SH-SY5Y (cell line): ENCODE measurements at regions not wholly inside any gene's neighbourhood (a gene's known extent, or its start where the extent isn't known, plus 50 kb on each side); places are given as distances from the start of the nearest gene placed in this dataset.

Experiments
- GATA2 ChIP-seq: IDR thresholded peaks from 2 replicates; pipeline ENCODE4 v1.6.1; 2011; ENCODE audit warnings: mild to moderate bottlenecking, low read depth, low read length
- GATA3 ChIP-seq: IDR thresholded peaks from 2 replicates; pipeline ENCODE4 v1.6.1; 2011; ENCODE audit warnings: low read depth, mild to moderate bottlenecking, low read length, moderate library complexity

DNA sequence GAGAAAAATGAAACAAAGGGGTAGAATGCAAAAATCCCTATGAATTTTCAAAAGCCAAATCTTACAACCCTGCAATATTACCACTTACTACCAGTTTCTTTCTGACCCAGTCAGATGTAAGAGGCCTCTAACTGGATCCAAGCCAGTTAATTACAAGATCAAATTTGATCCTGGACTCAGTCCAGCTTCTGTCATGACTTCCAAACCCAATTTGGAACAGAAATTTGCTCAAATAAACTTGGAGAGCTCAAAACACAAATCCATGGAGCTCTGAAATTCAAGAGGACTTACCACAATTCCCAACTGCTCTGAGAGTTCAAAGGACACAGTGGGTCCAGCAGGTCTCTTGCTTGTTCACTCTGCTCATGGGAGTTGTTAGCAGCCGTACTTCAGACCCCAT lies 1271.7 kb upstream of the SLC39A10 start:
- TF ChIP-seq GATA2 (no peak), GATA3 (no peak)
